ENCODE measurements at regions not wholly inside any gene's neighbourhood (a gene's known extent, or its start where the extent isn't known, plus 50 kb on each side); places are given as distances from the start of the nearest gene placed in this dataset.

- TF ChIP-seq CTCF (conservative IDR thresholded peaks at IDR 0.05; ENCODE audit: low read depth, low read length) (no peak), MXI1 (IDR thresholded peaks at IDR 0.05; ENCODE audit: borderline replicate concordance, low read depth, low read length) (no peak), MAZ (IDR thresholded peaks at IDR 0.05; ENCODE audit: borderline replicate concordance, low read depth, low read length) (no peak), POLR2A (IDR thresholded peaks at IDR 0.05; ENCODE audit: low read depth, low read length) (no peak), RAD21 (IDR thresholded peaks at IDR 0.05; ENCODE audit: low read length) (no peak), RFX5 (IDR thresholded peaks at IDR 0.05; ENCODE audit: low read depth, low read length) (no peak), ELK1 (IDR thresholded peaks at IDR 0.05; ENCODE audit: borderline replicate concordance, low read depth, low read length) (no peak), CEBPB (IDR thresholded peaks at IDR 0.05; ENCODE audit: low read depth, low read length) (no peak), NFE2L2 (IDR thresholded peaks at IDR 0.05; ENCODE audit: low read depth, low read length) (no peak), RCOR1 (IDR thresholded peaks at IDR 0.05; ENCODE audit: insufficient replicate concordance, low read length) (no peak)
Measured at GRCh38 chr20:10946124-10946880, 272.5 kb upstream of the JAG1 start.
